D721Med (cell line): ENCODE measurements at regions not wholly inside any gene's neighbourhood (a gene's known extent, or its start where the extent isn't known, plus 50 kb on each side); places are given as distances from the start of the nearest gene placed in this dataset.

ENCODE experiments used
- DNase-seq: peaks from one replicate; pipeline ENCODE4 v3.0.0; 2011; ENCODE audit warnings: low spot score; ENCODE audit not compliant: insufficient read length
- FAIRE-seq: peaks from 2 replicates; lab custom pipeline; 2011; peaks lifted over from hg19 to GRCh38; lab: Jason Lieb, UNC
- TF ChIP-seq, protein P1 (sequence below): IDR thresholded peaks from 2 replicates; pipeline ENCODE4 v1.5.1; 2012; ENCODE audit warnings: mild to moderate bottlenecking, control low read depth; ENCODE audit not compliant: insufficient read depth; ENCODE audit errors: missing control alignments

GRCh38 chr1:4511374-4511773 is 143.0 kb upstream of the AJAP1 start:
- TF ChIP-seq, protein P1, sequence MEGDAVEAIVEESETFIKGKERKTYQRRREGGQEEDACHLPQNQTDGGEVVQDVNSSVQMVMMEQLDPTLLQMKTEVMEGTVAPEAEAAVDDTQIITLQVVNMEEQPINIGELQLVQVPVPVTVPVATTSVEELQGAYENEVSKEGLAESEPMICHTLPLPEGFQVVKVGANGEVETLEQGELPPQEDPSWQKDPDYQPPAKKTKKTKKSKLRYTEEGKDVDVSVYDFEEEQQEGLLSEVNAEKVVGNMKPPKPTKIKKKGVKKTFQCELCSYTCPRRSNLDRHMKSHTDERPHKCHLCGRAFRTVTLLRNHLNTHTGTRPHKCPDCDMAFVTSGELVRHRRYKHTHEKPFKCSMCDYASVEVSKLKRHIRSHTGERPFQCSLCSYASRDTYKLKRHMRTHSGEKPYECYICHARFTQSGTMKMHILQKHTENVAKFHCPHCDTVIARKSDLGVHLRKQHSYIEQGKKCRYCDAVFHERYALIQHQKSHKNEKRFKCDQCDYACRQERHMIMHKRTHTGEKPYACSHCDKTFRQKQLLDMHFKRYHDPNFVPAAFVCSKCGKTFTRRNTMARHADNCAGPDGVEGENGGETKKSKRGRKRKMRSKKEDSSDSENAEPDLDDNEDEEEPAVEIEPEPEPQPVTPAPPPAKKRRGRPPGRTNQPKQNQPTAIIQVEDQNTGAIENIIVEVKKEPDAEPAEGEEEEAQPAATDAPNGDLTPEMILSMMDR = no peak
- no peak for DNase-seq
- FAIRE-seq = no peak

DNA sequence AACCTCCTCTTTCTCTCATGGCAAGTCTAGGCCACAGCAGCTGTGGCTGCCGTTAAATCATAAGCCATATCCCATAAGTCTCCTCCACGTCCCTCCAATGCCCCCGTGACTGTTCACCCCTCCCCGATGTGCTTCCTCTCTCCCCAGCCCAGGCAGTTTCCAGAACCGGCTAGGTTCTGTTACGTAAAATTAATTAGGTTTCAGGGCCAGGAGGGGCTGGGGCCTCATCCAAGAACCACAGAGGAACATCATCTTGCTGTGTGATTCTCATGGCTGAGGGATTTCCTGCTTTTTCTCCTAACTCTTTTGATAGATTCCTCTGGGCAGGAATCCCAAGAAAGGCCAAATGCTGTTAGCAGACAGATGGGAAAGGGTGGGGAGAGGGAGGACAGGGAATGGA is 141.8 kb upstream of the AJAP1 start:
- no peak for FAIRE-seq

DNA sequence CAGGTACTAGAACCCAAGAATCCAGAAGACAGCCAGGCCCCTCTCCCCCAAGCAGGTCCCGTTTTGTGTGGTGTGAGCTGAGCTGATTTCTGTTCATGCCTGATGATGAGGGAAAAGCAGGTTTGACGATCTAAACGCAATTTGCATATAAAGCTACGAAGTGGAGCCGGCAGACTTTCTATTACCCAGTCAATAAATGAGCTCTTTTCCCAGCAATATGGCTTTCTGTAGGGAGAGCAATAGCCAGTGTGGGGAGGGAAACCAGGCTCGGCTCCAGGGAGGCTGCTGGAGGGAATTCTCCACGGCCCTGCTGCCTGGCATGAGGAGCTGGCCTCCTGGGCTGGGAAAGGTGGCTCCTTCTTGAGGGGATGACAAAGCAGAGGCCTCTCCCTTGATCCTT is 140.7 kb upstream of the AJAP1 start:
- TF ChIP-seq, protein P1 = no peak
- no peak for DNase-seq
- no peak for FAIRE-seq

More for the DNA sequence above, 141.8 kb upstream of the AJAP1 start:
- TF ChIP-seq, protein P1 = no peak
- no peak for DNase-seq

DNA sequence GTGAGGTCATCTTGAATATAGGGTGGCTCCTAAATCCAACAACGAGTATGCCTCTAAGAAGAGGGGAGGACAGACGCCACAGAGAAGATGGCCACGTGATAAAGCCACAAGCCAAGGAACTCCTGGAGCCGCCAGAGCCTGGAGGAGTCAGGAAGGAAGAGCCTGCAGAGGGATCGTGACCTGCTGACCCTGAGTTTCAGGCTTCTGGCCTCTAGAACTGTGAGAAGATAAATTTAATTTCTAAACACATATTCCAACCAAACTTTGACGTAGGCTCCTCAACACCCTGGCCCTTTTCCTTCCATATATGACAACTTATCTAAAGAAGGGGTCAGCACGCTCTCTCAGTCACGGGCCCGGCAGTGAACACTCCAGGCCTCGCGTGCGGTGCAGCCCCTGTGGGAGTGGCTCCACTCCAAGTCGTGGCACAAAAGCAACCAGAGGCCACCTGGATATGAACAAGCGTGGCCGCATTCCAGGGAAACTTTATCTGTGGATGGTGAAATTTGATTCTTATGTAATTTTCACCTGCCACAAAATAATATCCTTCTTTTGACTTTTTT is 138.6 kb upstream of the AJAP1 start:
- FAIRE-seq (no peak), DNase-seq (no peak)
- TF ChIP-seq, protein P1 = no peak

GRCh38 chr1:4516596-4516995 is 137.8 kb upstream of the AJAP1 start:
- DNase-seq (no peak), FAIRE-seq (no peak)
- TF ChIP-seq, protein P1 = no peak

DNA sequence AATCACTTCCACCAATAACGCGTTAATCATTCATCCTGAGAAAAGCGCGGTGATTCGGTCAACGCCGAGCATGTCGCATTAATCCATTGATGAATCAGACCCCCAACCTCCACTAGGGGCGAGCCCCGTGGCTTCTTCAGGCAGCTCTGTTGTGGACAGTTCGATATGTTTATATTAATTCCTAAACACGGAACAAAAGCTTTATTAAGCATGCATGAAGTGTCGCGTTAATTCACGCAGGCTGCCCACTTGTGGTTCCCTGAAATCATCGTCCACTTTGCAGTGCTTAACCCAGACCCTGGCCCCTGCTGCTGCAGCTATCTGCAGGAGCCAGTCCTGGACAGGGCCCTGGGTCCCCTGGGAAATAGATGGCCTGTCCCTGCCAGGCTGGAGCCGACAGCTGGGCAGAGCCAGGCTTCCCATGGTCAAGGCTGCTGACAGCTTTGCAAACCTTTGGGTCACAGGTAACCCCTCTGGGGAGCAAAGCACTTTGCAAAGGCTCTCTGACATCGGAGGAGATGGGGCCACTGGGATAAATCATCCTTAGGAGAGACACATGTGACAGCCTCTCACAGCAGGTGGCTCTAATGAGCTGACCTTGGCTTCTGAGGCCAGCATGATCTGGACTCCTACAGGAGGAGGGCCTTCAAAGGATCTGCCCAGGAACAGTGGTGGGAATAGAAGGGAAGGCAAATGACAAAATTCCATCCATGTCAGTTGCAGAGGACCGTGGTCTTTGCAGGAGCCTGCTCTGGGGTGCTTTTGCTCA is 137.0 kb upstream of the AJAP1 start:
- FAIRE-seq (no peak), DNase-seq (no peak)
- TF ChIP-seq, protein P1 = no peak

- TF ChIP-seq, protein P1 = no peak
- DNase-seq = no peak
- no peak for FAIRE-seq
These were observed 135.8 kb upstream of the AJAP1 start for GRCh38 chr1:4518621-4519020.
